ENCODE measurements at regions not wholly inside any gene's neighbourhood (a gene's known extent, or its start where the extent isn't known, plus 50 kb on each side); places are given as distances from the start of the nearest gene placed in this dataset.

DNA sequence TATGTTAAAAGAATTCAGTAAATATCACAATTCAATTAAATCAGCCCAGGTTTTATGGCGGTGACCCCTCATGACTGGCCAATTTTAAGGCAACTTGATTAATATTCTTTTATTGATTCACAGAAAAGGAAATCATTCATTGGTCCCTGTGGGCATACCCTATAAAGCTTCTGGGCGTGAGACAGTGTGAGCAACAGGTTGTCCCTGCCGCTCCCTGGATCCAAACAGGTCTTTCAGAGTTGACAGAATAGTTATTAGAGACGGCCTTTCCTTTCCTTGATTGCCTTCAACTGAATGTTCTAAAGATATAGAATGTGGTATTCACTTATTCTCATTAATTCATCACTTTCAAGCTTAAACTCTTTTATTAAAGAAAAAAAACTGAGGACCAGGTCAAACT lies 433.9 kb downstream of the KCNJ2 start:
- Histone ChIP-seq H3K36me3 (ENCODE audit: insufficient read depth, low read length) (no peaks in the 10 kb centered on the region), H3K4me3 (no peak overlapping the region), H3K27ac (no peak overlapping the region), H3K9me3 (ENCODE audit: low read depth, low read length) (no peaks in the 10 kb centered on the region), H3K9ac (ENCODE audit: insufficient read length) (no peak overlapping the region)
- no peak for TF ChIP-seq EZH2 (IDR thresholded peaks at IDR 0.05)
- no peak for TF ChIP-seq POLR2AphosphoS5 (IDR thresholded peaks at IDR 0.05; ENCODE audit: borderline replicate concordance, low read depth, low read length)
- no peak for TF ChIP-seq FOXP2 (optimal IDR thresholded peaks at IDR 0.05; ENCODE audit: control extremely low read depth, extremely low read length, insufficient read depth)
- DNase-seq (ENCODE audit: low read depth, low spot score), result no peak

DNA sequence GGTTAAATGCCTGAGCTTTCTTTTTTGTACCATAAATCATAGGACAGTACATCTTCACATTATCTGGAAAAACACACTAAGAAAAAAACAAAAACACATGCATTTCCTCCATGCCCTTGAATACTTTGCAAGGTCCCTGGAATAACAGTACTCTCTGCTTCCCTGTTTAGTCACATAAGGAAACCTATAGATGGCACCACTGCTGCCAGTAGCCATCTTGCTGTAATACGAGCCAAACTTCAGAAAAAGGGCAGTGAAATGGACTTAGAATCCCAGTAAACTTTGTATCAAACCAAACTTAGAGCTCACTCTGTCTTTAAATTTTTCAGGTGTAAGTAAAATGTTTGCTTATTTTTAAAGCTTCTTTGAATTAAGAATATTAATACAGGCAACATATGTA lies 435.5 kb downstream of the KCNJ2 start:
- no peak for TF ChIP-seq POLR2AphosphoS5 (IDR thresholded peaks at IDR 0.05; ENCODE audit: borderline replicate concordance, low read depth, low read length)
- no peak for TF ChIP-seq EZH2 (IDR thresholded peaks at IDR 0.05)
- TF ChIP-seq FOXP2 (optimal IDR thresholded peaks at IDR 0.05; ENCODE audit: control extremely low read depth, extremely low read length, insufficient read depth), result no peak

DNA sequence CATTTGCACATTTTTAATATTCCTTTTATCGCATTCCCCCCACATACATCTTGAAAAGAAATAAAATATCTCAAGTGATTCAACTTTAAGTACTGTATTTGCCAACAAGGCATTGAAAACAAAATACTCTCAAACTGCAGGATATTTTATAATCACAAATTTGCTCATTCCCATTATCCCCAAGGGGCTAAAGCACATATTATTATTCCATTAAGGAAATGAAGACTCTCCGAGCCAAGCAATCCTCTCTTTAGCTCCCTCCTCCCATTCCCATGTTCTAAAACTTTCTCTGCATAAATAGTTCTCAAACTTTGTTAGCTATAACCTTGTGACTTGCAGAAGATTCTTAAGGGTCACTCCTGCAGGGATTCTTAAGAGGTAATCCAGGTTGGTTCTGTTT lies 436.8 kb downstream of the KCNJ2 start:
- DNase-seq (ENCODE audit: low read depth, low spot score), result peak; percentile 68
- Histone ChIP-seq H3K9me3 (ENCODE audit: low read depth, low read length) (no peaks in the 10 kb centered on the region), H3K9ac (ENCODE audit: insufficient read length) (peak overlapping the region; percentile 3), H3K36me3 (ENCODE audit: insufficient read depth, low read length) (no peaks in the 10 kb centered on the region), H3K27ac (peak overlapping the region; percentile 83), H3K4me3 (peak overlapping the region; percentile 60)
- no peak for TF ChIP-seq POLR2AphosphoS5 (IDR thresholded peaks at IDR 0.05; ENCODE audit: borderline replicate concordance, low read depth, low read length)
- TF ChIP-seq EZH2 (IDR thresholded peaks at IDR 0.05), result no peak
- no peak for TF ChIP-seq FOXP2 (optimal IDR thresholded peaks at IDR 0.05; ENCODE audit: control extremely low read depth, extremely low read length, insufficient read depth)

More for the DNA sequence above, 435.5 kb downstream of the KCNJ2 start:
- no peak for DNase-seq (ENCODE audit: low read depth, low spot score)
- Histone ChIP-seq H3K9ac (ENCODE audit: insufficient read length) (no peak overlapping the region), H3K27ac (no peak overlapping the region), H3K9me3 (ENCODE audit: low read depth, low read length) (no peaks in the 10 kb centered on the region), H3K4me3 (no peak overlapping the region), H3K36me3 (ENCODE audit: insufficient read depth, low read length) (no peaks in the 10 kb centered on the region)

DNA sequence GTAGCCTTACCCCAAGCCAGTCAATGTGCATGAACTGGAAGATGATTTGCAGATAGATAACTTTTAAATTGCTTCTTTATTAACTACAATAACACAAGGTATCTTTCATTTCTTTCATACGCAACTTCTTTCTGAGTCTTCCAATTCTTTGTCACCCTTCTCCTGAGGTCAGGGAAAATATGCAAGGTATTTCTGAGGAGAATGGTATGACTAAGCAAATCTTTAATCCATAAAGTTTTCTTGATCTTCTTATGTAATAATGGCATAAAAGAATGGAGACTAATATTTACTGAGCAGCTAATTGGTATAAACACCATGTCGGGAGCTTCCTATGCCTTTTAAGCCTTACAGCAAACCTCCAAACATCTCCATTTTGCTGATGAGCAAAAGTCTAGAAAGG lies 438.9 kb downstream of the KCNJ2 start:
- no peak overlapping the region for H3K9ac ChIP-seq (ENCODE audit: insufficient read length)
- H3K9me3 ChIP-seq (ENCODE audit: low read depth, low read length), result no peaks in the 10 kb centered on the region
- DNase-seq (ENCODE audit: low read depth, low spot score), result no peak
- no peaks in the 10 kb centered on the region for H3K36me3 ChIP-seq (ENCODE audit: insufficient read depth, low read length)
- TF ChIP-seq FOXP2 (optimal IDR thresholded peaks at IDR 0.05; ENCODE audit: control extremely low read depth, extremely low read length, insufficient read depth), result no peak
- no peak for TF ChIP-seq POLR2AphosphoS5 (IDR thresholded peaks at IDR 0.05; ENCODE audit: borderline replicate concordance, low read depth, low read length)
- no peak for TF ChIP-seq EZH2 (IDR thresholded peaks at IDR 0.05)
- no peak overlapping the region for H3K27ac ChIP-seq
- no peak overlapping the region for H3K4me3 ChIP-seq

DNA sequence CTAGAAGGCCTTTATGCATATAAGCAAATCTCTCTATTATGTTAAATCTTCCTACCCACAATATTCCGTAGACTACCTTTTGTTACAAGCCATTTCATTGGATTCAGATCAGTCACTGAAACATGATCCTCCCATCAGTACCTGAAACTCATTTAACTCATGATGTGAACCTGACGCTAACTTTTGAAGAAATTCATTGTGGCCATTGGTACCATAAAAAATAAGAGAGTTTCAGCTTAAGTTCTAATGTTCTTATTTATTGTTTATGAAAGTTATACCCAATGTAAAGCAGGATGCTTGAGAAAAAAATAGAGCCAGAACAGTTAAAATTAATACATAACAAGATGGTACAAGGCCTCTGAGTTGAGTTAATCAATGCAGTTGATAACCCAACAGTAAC lies 439.6 kb downstream of the KCNJ2 start:
- TF ChIP-seq POLR2AphosphoS5 (IDR thresholded peaks at IDR 0.05; ENCODE audit: borderline replicate concordance, low read depth, low read length) (no peak), FOXP2 (optimal IDR thresholded peaks at IDR 0.05; ENCODE audit: control extremely low read depth, extremely low read length, insufficient read depth) (no peak), EZH2 (IDR thresholded peaks at IDR 0.05) (no peak)
- Histone ChIP-seq H3K9me3 (ENCODE audit: low read depth, low read length) (no peaks in the 10 kb centered on the region), H3K9ac (ENCODE audit: insufficient read length) (no peak overlapping the region), H3K27ac (no peak overlapping the region), H3K36me3 (ENCODE audit: insufficient read depth, low read length) (no peaks in the 10 kb centered on the region), H3K4me3 (no peak overlapping the region)
- DNase-seq (ENCODE audit: low read depth, low spot score), result no peak

DNA sequence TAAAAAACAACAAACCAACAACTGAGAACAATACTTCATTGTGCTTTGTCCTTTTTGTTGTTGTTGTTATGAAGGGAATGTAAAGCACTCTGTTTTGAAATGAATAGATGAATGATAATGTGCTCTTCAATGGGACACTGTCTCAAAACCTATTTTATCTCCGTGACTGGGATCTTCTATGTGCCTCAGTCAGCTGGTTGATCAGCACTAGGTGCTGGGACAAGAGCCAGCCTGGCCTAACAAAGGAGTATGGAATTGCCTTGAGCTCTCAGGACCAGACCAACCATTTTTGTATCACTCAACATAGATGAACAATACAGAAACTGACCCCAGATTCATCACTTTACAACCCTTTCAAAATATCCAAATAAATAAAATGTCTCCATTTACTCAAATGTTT lies 440.2 kb downstream of the KCNJ2 start:
- Histone ChIP-seq H3K9me3 (ENCODE audit: low read depth, low read length) (no peaks in the 10 kb centered on the region), H3K9ac (ENCODE audit: insufficient read length) (no peak overlapping the region), H3K36me3 (ENCODE audit: insufficient read depth, low read length) (no peaks in the 10 kb centered on the region), H3K27ac (no peak overlapping the region), H3K4me3 (no peak overlapping the region)
- TF ChIP-seq FOXP2 (optimal IDR thresholded peaks at IDR 0.05; ENCODE audit: control extremely low read depth, extremely low read length, insufficient read depth) (no peak), EZH2 (IDR thresholded peaks at IDR 0.05) (no peak), POLR2AphosphoS5 (IDR thresholded peaks at IDR 0.05; ENCODE audit: borderline replicate concordance, low read depth, low read length) (no peak)
- no peak for DNase-seq (ENCODE audit: low read depth, low spot score)

DNA sequence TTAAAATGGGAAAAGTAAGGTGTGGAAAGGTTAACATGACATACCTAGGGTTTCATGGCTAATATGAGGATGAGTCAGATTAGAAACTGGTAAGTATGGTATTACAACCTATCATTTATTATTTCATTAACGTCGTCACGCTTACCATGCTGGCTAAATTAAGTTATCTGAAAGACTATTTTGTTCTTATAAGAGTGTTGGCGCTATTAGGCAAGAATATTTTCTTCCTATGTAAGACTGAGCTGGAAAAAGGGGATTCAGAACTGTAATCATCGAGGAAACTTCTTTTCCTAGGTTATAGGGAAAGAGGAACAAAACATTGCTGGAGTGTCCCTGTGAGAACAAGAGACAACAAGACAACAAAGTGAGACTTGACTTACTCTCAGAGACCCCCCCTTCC lies 440.8 kb downstream of the KCNJ2 start:
- no peak overlapping the region for H3K27ac ChIP-seq
- no peak for TF ChIP-seq POLR2AphosphoS5 (IDR thresholded peaks at IDR 0.05; ENCODE audit: borderline replicate concordance, low read depth, low read length)
- no peaks in the 10 kb centered on the region for H3K9me3 ChIP-seq (ENCODE audit: low read depth, low read length)
- no peak overlapping the region for H3K9ac ChIP-seq (ENCODE audit: insufficient read length)
- no peak for DNase-seq (ENCODE audit: low read depth, low spot score)
- no peaks in the 10 kb centered on the region for H3K36me3 ChIP-seq (ENCODE audit: insufficient read depth, low read length)
- no peak overlapping the region for H3K4me3 ChIP-seq

DNA sequence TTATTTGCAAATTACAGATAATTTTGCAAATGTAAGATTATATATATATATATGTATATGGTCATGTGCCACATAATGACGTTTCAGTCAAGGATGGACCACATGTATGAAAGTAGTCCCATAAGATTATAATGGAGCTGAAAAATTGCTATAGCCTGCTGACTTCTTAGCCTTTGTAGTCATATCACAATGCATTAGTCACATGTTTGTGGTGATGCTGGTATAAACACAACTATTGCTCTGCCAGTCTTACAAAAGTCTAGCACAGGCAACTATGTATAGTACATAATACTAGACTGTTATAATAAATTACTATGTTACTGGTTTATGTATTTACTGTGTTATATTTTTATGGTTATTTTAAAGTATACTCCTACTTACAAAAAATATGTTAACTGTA lies 444.3 kb downstream of the KCNJ2 start:
- TF ChIP-seq POLR2AphosphoS5 (IDR thresholded peaks at IDR 0.05; ENCODE audit: borderline replicate concordance, low read depth, low read length), result no peak
- TF ChIP-seq EZH2 (IDR thresholded peaks at IDR 0.05), result no peak
- TF ChIP-seq FOXP2 (optimal IDR thresholded peaks at IDR 0.05; ENCODE audit: control extremely low read depth, extremely low read length, insufficient read depth), result no peak
- no peak for DNase-seq (ENCODE audit: low read depth, low spot score)
- Histone ChIP-seq H3K36me3 (ENCODE audit: insufficient read depth, low read length) (no peaks in the 10 kb centered on the region), H3K9me3 (ENCODE audit: low read depth, low read length) (no peaks in the 10 kb centered on the region), H3K4me3 (no peak overlapping the region), H3K9ac (ENCODE audit: insufficient read length) (no peak overlapping the region), H3K27ac (no peak overlapping the region)

DNA sequence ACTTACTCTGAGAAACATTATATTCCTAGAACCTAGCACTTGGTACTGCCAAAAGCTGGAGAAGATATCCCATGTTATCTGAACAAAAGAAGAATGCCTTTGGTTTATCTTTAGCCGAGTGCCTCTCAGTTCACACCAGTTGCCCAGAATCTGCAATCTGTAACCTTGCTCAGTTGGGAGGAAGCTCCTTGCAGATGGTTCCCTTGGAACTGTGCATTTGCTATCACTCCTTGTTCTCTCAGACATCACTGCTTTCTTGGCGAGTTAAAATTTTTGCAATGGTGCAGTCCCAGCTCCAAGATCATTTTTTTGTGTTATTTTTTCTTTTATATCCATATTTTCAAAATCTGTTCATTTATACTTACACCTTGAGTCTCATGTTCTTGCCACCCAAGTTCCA lies 446.5 kb downstream of the KCNJ2 start:
- no peak for DNase-seq (ENCODE audit: low read depth, low spot score)
- H3K4me3 ChIP-seq, result no peak overlapping the region

More for the DNA sequence above, 446.5 kb downstream of the KCNJ2 start:
- TF ChIP-seq FOXP2 (optimal IDR thresholded peaks at IDR 0.05; ENCODE audit: control extremely low read depth, extremely low read length, insufficient read depth) (no peak), EZH2 (IDR thresholded peaks at IDR 0.05) (no peak)
- no peaks in the 10 kb centered on the region for H3K36me3 ChIP-seq (ENCODE audit: insufficient read depth, low read length)
- no peak overlapping the region for H3K9ac ChIP-seq (ENCODE audit: insufficient read length)
- no peak overlapping the region for H3K27ac ChIP-seq
- H3K9me3 ChIP-seq (ENCODE audit: low read depth, low read length), result no peaks in the 10 kb centered on the region
